GM18861 (cell line): ENCODE measurements at regions not wholly inside any gene's neighbourhood (a gene's known extent, or its start where the extent isn't known, plus 50 kb on each side); places are given as distances from the start of the nearest gene placed in this dataset.

ENCODE experiments used
- ATAC-seq: cut with Tn5 transposase; IDR thresholded peaks from one replicate; pipeline ENCODE4 v1.9.1; 2021; ENCODE audit not compliant: unreplicated experiment

DNA sequence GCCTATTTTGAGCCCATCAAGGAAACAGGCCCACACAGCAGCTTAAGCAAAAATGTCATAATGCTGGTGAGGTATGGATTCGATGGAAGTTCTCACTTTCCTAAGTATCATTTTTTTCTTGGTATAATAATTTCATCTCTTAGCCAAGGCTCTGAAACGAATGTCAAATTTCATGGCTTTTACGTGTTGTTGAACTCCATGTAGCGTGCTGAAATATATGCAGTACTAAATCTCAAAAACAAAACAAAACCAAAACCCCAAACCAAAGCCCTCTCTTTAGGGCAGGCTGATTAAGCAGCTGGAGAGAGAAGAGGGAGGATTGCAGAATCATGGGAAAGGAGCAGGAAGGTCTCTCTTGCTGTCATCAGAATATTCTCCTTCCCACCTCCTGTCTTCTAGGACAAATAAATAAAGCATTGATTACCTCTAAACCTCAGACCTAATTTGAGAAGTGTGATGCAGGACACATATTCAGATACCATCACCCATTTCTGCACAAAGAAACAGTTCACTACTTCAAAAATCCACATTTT, 58.3 kb downstream of the TMEM174 start:
- no peak for ATAC-seq

DNA sequence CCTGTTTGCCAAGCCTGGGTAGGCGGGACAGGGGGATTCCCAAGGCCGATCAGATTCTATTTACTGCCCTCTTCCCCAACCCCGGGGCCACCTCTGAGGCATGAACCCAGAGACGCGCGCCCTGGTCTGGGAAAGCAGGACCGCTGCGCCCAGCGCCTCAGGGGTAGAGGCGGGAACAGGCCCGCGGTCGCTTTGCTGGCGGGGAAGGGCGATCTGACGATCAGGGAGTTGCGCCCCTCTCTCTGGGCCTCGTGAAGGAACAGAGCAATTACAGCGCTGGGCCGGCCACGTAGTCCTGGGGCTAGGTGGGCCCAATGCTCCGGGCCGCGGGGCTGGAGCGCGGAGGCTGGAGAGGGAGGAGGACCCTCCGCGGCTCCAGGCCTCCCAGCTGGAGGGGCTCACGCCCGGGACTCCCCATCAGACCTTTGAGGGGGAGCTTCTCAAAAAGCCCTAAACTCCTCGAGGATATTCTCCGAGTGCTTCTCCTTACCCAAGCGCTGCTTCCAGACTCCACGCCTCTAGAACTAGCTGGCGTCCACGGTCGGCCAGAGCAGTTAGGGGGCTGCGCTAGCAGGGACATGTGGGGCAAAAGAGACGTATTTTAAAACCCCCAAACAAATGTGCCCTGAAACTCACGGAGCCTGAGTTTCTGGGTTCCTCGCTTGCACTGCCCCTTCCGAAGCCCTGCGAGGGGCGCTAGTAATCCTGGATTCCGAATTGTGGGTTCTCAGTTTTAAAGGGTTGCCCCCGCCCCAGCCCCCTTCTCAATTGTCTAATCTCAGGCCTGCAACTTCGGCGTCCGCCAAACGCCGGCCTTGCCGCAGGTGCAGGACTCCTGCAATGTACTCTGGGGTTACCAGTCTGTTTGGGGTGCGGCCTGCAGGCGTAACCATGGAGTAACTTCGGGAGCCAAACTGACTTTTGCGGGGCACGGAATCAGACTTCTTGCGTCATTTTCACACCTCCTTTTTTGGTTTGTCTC, 57.6 kb downstream of the TMEM174 start:
- no peak for ATAC-seq

DNA sequence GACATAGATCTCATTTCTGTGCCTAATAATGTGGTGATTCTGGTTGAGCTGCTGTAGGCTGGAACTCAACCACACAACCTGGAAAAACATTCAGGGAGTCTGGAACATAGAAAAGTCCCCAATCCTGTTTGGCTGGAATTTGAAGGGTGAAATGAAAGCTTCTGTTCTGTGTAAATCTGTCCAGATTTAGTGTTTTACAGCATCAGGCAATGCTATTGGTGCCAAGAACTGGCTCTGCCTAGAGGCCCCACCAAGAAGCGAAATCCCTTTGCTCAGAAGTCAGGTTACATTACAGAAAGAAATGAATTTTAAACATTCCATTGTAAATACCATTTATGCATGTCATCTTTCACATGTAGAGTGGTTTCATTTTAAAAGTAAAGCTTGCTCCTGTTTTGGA, 56.3 kb downstream of the TMEM174 start:
- ATAC-seq, result no peak

DNA sequence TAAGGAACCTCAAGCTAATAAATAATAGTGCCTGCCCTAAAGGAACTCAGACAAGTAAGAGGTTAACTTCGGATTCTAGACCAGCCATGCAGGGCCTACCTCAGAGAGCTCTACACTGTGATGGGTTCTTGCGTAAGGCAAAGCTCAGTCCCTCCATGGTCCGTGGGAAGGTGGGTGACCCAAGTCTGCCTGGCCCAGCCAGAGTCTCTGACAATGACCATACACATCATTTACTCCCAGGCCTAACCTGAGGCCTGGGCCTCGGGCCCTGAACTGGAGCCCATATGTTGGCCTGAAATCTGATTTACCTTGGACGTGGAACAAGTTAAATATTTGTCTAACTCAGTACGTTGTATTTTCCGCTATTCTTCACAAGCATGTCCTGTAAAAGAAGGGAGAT, 55.1 kb downstream of the TMEM174 start:
- ATAC-seq, result no peak
